Dermis microvascular lymphatic vessel endothelial cell (primary cell): ENCODE measurements at regions not wholly inside any gene's neighbourhood (a gene's known extent, or its start where the extent isn't known, plus 50 kb on each side); places are given as distances from the start of the nearest gene placed in this dataset.

Experiments used
- DNase-seq, 2 donors: peaks; one replicate each; pipeline versions ENCODE4 v3.0.0 to v3.0.0-alpha.2; 2010; ENCODE audit warnings: low read depth in 2 of 2

DNA sequence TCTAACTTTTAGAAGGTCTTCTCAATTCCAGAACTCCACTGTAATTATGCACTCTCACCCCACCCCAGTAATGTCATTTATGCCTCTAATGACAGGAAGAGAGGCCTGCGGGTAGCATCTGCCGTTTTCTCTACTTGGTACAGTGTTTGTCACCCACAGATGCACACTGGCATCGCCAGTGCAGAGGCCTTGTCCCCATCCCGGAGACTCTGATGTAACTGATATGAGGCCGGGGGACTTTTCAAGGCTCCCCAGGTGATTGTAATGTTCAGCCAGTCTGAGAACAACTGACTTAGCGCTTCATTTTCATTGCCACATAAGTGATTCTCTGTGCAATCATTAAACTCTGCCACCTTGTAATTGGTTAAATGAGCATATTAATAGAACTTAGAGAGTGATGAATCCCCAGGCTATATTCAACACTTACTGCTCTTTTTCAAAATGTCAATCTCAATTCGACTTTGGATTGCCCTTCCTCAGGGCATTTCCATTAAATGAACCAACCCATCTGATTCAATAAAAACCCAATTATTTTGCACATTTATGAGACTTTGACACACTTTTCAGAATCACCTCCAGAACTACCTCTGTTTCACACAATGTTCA, 113.2 kb downstream of the HERPUD2 start:
- no peak for DNase-seq

DNA sequence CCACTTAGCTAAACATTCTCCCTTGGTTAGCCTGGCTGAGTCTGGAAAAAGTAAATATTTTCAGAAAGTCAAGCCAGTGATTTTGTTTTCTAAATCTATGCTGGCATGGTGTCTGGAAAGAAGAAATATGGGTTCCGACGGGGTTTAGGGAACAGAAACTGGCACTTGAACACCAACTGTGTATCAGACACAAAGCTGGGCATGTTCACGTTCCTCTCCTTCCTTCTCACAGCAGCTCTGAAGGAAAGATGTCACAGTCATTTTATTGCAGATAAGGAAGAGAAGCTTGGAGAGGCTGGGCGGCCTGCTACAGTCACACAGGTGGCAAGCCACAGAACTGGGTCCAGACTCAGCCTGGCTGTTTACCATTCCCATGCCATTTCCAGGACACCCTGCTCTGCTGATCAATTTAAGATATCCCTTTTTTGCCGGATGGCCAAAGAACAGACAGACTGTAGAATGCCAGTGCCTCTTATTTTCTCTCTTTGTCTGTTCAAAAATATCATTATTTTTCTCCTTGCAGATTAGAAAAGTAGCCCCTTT, 118.8 kb downstream of the HERPUD2 start:
- no peak for DNase-seq

DNA sequence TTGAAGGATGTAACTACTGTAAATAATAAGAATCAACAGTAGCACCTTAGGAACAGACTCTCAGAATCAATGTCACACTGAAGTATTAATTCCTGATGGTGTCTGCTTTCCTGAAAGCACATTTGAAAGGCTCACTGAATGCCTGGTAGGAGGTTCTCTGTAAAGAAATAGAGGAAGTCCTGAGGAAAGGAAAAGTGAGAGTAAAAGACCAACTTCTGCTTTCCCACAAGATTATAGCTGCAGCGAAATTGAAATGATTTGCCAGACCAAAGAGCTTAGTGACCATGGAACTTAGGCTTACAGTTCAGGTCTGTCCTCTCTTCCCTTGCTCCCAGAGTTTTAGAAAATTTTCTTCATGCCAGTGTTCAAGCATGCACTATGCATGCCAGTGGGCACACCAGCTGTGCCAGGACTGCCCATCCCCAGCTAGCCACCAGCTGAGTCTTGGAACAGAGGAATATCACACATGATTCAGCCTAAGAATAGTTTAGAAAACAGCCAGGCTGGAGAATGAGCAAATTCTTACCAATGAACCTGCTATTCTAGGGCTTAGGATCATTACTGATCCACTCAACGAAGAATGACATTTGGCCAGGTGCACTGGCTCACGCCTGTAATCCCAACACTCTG, 123.2 kb downstream of the HERPUD2 start:
- no peak for DNase-seq

DNA sequence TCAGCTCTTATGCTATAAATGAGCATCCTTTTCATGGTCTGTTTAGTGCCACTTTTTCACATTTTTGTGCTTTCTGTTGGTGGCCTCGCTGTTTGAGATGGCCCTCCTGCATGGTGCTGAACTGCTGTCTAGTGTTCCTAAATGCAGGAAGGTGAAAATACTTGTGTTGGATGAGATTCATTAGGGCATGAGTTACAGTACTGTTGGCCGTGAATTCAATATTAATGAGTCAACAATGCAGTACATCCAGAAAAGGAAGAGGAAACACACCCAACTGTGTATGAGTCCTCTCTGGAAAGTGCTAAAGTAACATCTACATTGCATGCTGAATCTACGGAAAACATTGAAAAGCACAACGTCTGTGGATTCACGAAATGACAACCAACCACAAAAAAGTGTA, 124.0 kb downstream of the HERPUD2 start:
- no peak for DNase-seq

DNA sequence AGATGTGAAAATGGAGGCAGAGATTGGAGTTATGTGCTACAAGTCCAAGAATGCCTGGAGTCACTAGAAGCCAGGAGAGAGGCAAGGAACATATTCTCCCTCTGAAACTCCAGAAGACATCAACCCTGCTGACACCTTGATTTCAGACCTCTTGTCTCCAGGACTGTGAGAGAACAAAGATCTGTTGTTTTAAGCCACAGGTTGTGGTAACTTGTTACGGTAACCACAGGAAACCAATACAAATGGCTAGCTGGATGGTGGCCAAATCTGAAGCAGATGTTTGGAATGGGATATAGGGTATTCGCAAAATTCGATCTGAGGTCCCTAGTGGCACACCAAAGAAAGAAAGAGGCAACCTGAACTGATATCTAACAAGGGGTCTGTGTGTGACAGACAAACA, 129.0 kb downstream of the HERPUD2 start:
- DNase-seq = no peak

DNA sequence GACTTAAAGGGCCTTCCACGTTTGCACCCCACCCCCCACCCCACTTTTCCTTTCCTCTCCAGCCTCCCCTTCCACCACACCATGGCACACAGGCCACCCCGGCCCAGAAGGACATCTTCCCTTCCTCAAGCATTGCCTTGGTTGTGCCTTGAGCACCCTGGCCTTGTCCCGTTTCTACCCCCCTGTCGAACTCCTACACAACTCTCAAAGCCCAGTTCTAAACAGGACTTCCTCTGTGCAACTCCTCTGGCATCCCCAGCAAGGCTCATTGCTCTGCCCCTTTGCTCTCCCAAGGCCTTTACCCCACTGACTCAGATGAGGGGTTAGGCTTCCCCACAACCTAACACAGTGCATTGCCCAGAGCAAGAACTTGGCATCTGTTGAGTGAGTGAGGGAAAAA, 136.1 kb downstream of the HERPUD2 start:
- no peak for DNase-seq

DNA sequence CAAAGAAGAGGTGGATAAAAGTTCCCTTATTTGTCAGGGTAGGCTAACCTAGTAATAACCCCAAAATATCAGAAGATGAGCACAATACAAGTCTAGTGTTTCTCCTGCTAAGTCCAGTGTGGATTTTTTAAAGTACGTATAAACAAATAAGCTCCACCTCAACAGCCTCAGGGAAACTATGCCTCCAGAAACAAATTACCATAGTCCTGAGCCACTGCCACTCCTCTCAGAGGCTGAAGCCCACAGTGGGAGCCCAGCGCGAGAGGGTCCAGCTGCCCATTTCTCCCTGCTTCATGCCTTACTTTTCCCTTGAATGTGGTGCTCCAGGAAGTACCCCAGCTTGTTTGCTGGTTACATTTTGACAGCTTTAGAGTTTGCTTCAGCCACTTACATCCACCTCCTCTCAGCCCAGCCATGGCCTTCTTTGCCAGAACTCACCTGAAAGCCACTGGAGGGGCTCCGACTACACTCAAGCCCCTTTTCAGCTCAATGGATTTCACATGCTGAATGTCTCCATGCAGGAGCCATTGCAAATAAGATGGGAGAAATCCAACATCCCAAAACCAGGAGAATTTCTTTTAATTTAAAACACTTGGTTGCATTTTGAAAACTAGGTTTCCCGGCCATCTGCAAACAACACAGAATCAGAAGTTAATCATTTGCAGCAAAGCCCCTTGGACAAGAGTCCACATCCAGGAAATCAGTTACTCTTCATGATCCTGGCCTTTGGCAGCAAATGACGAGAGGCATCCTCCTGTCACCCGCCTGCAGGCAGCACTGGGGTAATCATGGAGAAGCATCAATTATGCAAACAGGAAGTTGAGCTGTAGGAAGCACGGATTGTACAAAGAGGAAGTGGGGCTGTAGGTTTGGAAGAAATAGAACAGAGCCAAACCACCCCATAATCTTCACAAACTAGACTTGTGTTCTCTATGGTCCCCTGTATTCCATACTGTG, 138.1 kb downstream of the HERPUD2 start:
- no peak for DNase-seq

DNA sequence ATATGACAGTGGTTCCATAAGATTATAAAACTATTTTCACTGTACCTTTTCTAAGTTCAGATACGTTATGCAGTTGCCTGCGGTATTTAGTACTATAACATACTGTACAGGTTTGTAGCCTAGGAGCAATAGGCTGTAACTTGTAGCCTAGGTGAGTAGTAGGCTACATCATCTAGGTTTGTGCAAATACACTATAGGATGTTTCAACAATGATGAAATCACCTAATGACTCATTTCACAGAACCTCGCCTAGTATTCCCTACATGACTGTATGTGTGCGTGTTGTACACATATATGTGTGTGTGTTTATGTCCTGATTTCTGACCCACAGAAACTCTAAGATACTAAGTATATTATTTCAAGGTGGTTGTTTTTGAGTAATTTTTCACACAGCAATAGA, 139.0 kb downstream of the HERPUD2 start:
- no peak for DNase-seq

DNA sequence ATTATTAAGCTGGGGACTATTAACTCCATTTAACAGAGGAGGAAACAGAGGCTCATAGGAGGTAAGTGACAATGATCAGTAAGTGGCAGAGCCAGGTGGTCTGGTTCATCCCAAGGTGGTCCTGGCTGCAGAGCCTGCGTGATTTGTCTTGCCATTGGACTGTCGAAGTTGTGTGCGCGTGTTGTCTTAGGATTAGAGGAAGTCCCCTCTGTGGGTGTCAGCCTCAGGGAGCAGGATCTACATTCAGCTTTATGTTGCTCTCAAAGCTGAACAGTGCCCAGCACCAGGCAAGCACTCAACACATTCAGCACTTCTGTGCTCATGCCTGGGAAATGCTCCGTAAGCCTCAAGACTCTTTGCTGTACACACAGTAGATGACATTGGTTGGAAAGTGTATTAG, 139.5 kb downstream of the HERPUD2 start:
- no peak for DNase-seq

DNA sequence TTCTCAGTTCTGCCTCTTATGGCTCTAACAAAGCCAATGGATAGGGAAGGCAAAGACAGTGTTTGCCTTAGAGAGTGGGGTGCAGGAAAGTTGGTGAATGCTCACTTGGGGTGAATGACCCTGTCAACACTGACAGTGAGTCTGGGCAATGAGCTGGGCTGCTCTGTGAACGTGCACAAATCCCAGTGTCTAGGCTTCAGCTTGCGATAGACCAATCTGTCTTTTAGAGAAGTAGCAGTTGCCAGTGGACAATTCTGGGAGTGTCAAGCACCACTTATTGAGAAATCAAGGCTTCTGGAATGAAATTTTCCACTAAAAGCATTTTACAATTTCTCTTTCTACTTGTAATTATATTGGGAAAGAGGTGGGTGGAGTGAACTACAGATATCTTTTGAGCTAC, 141.4 kb downstream of the HERPUD2 start:
- DNase-seq = no peak

DNA sequence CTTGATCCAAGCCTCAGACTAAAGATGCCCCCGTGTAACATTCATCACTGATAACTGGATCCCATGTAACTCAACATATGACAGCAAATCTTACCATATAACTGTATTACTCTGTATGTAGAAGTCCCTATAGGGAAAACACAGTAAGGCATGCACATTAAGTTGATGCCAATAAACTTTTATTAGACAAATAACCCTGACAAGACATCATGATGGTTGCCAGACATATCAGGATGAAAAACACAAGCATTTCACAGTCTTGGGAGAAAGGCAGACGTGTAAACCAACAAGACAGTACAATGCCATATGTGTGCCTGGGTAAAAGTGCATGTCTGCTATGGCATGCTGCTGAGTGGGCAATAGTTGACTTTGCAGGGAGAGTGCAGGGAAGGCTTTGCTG, 142.2 kb downstream of the HERPUD2 start:
- no peak for DNase-seq

DNA sequence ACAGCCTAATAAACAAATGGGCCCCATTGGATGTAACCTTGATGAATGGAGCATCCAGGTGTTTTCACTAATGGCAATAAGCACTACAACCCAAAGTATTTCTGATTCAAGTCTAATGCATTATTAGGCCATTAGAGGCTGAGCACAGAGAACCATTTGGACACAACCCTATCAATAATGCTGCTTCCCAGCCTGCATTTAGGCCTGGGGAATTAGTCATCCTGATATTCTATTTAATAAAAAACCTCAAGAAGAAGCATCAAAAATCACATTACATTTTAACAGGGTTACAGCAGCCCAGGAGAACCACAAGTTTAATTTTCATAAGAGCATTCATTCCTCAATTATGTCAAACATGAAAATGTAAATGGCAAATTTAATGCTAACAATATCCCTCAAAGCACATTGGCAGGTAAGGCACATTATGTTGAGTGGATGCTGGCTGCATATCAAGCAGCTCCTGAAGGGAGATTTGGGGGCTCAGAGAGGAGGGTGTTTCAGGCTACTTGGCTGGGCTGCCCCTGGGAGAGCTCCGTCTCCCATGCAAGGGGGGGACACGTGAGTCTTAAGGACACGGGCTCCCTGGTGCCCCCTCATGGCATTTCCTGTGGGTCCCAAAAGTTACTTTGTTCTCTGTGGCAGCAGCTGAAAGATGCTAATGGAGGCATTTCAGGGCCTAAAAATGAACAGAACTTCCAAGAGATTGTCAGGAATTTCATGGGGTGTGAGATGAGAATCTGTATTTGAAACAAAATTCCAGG, 143.4 kb downstream of the HERPUD2 start:
- no peak for DNase-seq

DNA sequence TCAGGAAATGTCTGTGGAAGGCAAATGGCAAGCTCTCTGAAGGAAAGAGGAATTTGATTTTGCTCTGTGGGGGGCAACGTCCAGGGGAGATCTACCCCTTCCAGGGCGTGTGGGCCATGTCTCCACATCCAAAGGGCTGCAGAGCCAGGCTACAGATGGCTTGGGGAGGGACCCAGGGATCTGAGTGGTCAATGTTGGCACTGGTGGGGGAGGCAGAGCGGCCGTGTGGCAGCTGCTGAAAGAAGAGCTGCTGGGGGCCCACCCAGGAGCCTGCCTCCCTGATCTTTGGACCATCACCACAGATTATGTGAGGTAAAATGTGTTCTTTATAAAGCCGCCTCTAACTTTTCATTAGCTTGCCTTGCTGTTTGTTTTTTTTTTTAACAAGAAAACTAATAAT, 144.1 kb downstream of the HERPUD2 start:
- DNase-seq = no peak

DNA sequence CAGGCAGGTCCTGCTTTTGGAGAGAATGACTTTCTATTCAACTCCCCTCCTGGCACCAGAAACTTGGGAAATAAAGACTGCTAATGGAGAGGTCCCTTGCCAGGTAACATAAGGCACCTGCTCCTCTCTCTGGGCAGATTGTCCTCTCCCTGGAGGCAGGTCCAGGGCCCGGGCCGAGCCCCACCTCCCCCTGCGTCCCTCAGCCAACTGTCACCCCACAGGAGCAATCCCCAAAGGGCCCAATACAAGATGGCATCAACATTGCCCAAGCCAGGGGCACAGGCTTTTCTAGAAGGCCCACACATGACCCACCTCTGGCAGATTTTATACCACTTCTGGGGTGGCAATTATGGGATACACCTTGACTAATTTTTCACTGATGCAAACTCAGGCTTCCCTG, 145.2 kb downstream of the HERPUD2 start:
- no peak for DNase-seq

DNA sequence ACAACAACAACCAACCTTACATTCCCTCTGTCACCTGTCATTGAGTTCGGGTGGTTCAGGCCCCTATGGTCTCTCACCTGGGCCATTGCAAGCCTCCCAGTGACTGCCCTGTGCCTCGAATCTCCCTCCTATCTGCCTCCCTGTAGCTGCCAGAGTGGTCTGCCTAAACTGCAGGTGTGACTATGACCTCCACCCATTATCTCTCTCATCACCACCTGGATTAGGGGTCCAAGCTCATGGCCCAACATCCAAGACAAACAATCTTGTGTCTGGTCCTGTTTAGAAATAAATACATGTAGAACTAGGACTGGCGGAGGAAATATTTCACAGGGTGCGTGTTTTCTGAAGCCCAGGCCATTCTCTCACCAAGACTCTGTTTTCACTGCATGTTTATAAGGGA, 146.6 kb downstream of the HERPUD2 start:
- DNase-seq = no peak

DNA sequence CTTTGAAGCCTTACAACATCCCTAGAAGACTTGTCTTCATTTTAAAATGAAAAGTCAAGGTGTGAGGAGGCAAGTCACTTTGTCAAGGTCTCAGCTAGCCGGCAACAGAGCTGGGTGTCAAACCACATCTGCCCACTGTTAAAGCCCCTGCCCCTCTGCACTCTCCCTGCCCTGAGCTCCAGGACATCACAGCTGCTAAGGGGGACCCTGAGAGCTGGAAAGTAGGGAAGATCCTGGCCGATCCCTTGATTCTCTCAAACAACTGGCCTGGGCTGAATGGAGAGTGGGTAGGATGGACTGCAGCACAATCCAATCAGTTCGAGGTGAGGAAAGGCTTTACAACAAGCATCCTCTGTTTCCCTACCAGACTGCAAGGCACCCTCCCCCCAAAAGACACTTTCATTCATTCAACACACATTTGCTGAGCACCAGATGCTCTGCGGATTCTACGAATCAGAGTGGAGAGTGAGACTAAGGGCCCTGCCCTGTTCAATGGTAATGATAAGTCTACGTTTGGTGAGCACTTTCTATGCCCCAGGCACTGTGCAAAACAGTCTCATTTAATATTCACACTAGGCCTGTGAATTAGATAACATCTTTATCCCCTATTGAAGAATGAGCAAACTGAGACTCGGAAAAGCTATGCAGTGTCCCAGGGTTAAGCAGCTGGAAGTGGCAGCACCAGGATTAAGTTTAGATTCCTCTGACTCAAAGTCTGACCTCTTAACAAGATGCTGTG, 148.1 kb downstream of the HERPUD2 start:
- no peak for DNase-seq

DNA sequence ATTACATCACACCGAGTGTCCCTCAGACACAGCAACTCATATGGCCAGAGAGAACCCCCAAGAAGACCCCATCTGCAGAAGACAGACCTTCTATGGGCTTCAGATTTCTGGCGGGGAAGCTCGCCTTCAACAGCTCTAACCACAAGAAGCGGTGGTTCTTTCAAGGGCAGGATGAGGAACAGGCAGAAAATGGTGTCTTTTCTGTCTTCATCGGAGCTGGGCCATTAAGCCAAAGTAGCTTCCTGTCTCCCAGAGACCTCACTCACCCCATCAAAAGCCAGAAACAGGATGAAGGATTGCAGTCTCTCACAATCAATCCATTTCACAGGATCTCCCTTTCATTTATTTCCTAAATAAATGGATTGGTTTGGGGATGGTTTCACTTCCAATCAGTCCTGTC, 149.1 kb downstream of the HERPUD2 start:
- DNase-seq = no peak

DNA sequence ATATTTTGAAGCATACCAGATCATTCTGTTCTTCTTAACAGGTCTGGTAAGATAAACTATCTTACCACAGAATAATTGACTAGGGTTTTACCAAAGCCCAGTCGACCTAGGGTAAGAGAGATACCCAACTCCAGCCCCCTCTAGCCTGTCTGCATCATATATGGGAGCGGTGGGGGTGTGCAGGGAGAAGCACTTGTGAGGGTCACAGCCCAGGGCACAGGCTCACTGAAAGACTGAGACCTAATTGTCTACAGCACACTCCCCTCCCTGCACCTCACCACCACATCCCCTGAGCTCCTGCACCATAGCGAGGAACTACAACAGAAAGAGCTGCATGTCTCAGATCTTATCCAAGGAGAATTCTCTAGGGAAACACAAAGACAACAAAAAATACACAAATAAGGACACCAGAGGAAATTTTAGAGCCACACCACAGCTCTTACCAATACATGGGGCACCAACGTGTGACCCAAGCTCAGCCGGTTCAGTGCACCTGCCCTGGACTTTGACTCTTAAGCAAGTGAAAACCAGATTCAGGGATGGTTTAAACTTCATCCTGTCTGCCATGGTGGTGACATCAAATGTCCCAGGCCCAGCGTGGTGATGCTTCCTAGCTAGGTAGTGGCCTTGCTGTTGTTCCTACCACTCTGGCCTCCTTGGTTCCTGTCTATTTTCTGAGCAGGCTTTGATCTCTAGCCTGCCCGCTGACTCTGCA, 150.8 kb downstream of the HERPUD2 start:
- DNase-seq = no peak

DNA sequence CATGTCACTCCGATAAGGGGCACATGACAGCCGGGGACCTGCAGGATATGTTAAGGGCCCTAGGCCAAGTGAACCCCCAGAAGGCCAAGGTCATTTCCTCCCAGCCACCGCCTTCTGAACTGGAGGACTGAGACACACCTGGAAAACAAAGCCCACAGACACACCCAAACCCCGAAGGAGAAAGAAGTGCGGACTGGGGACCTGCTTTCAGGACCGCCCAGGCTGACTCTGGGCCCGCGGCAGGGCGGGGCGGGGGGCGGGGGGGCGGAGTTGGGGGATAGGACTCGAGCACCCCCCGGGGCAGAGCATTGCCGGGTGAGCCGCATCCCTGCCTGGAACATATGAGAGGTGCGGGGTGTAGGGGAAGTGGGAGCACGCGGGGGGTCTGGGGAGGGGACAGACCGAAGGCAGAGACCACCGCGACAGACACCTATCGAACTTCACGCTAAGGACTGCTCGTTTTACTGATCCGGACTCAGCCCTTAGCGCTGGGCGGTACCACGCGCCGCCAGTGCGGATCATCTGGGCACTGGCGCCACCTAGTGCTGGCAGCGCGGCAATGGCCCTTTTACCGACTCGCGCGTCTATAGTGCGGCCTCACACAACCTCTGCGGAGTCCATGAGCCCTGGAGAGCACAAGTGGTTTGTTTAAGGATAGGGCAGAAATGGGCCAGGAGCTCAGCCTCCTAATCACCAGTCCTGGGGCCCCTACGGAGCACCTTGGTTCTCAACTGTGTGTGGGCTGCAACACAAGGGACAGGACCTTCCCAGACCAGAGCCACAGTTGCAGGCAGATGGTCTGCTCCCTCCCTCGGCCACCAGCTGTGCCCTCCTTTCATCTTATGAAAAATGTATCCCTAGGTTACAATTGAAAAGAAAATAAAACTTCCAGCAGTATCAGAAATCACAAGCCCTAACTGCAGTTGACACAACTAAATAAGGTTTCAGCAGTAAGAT, 157.6 kb downstream of the HERPUD2 start:
- DNase-seq = peak; percentile 23 to 68
